OCI-LY3 (cell line): ENCODE measurements at regions not wholly inside any gene's neighbourhood (a gene's known extent, or its start where the extent isn't known, plus 50 kb on each side); places are given as distances from the start of the nearest gene placed in this dataset.

Experiments
- CTCF ChIP-seq: fragments of 200-600, 300-600 bp; sonication (generic); IDR thresholded peaks from 2 replicates; pipeline ENCODE4 v1.5.1; 2014; ENCODE audit warnings: antibody characterized with exemption, low read length, low read depth
- EZH2phosphoT487 ChIP-seq: fragments of 200-600 bp; shearing (Covaris generic); IDR thresholded peaks from 2 replicates; pipeline ENCODE4 v1.6.1; 2018; ENCODE audit warnings: antibody characterized with exemption, mixed run types, low read depth

GRCh38 chr11:81986556-81987161 lies 747.0 kb downstream of the FAM181B start:
- no peak for TF ChIP-seq CTCF
- TF ChIP-seq EZH2phosphoT487, result no peak
